Pancreas (tissue), 10 donors: ENCODE measurements at regions not wholly inside any gene's neighbourhood (a gene's known extent, or its start where the extent isn't known, plus 50 kb on each side); places are given as distances from the start of the nearest gene placed in this dataset.

Source experiments
- ATAC-seq, 4 donors: fragments of 200-7000 bp; cut with Tn5 transposase; one replicate each; pipeline versions ENCODE4 v1.8.0 to v1.9.1; 2020; ENCODE audit warnings: mild to moderate bottlenecking in 4 of 4, moderate library complexity in 4 of 4
- DNase-seq, 6 donors: peaks; one replicate each; pipeline ENCODE4 v3.0.0-alpha.2; 2020
- FAIRE-seq: peaks from 2 replicates; lab custom pipeline; 2012; peaks lifted over from hg19 to GRCh38; lab: Jason Lieb, UNC
- H3K27ac ChIP-seq, 4 donors: fragments of 200-600 bp; sonication (generic); 1 replicate in 3 of 4; 2 replicates in 1 of 4; pipeline versions ENCODE4 v1.5.0 to v1.8.0; 2020
- H3K27me3 ChIP-seq, 4 donors: fragments of 200-600 bp; one replicate each; pipeline ENCODE4 v1.8.0; 2021
- H3K36me3 ChIP-seq, 3 donors: fragments of 200-600 bp; sonication (generic) in 1 of 3; one replicate each; pipeline versions ENCODE4 v1.5.0 to v1.8.0; 2020 to 2021
- H3K4me1 ChIP-seq, 3 donors: fragments of 200-600 bp; one replicate each; pipeline ENCODE4 v1.8.0; 2021
- H3K4me3 ChIP-seq, 4 donors: fragments of 200-600 bp; sonication (generic) in 2 of 4; one replicate each; pipeline versions ENCODE4 v1.5.0 to v1.8.0; 2020 to 2021
- H3K9me3 ChIP-seq, 4 donors: fragments of 200-600 bp; one replicate each; pipeline ENCODE4 v1.8.0; 2021
- CTCF ChIP-seq, 4 donors: fragments of 200-600 bp; sonication (generic) in 3 of 4; IDR thresholded peaks; one replicate each; pipeline versions ENCODE4 v1.5.0 to v1.8.0; 2021; ENCODE audit warnings: antibody characterized with exemption in 4 of 4
- WGBS, 2 donors: extraction: QIAGEN DNeasy Blood & Tissue Kit; methylation state at CpG; one replicate each; pipeline ENCODE4 v1.1.7; 2013; 5-methylcytosine and 5-hydroxymethylcytosine counted together
- intact Hi-C, 3 donors: fragments of 100-400 bp; cut with DNase I; formaldehyde crosslinking; loops; one replicate each; pipeline versions ENCODE4 v1.11.1 to v1.14.2; 2022
- donor health status: healthy with polysubstance abuse.
- donor health status: DM: no; HTN: no; CAD: no; lungs with moderate emphysema.
- donor health status: DM: no; HTN: no; CAD: no.
- donor health status: control.
- donor health status: control.
- donor health status: Bipolar disorder and iron deficiency.
- donor health status: DM: yes; HTN: yes; CAD: no.
- donor health status: DM: no; HTN: no; CAD: no.
- donor health status: DM: no; HTN: no; CAD: no.
- donor health status: DM: yes; HTN: yes; CAD: no.

- Histone ChIP-seq H3K27me3 (no peaks in the 10 kb centered on the region), H3K27ac (peak overlapping the region in 2 of 4 donors; percentile 76 to 80), H3K9me3 (no peaks in the 10 kb centered on the region), H3K4me1 (peaks cover 0 to 6% (median 2%) of the 10 kb centered on the region in 3 donors), H3K4me3 (peak overlapping the region in 2 of 4 donors; percentile 22 to 35), H3K36me3 (no peaks in the 10 kb centered on the region)
- TF ChIP-seq CTCF (IDR thresholded peaks at IDR 0.05), result no peak
- no peak for FAIRE-seq
- ATAC-seq, result peak; percentile 77 to 94 (median 92)
- DNase-seq, result peak in 3 of 6 donors; percentile 48 to 63 (median 50)
- 42 to 45% methylated on average over 2 of the region's 2 CpGs for WGBS, 2 donors
- intact Hi-C loops, result no loop called here
Measured at GRCh38 chr1:59020151-59020997, 236.5 kb upstream of the JUN start.

- DNase-seq, result no peak
- H3K27me3 ChIP-seq, result no peaks in the 10 kb centered on the region
- no peak for ATAC-seq
- H3K4me1 ChIP-seq, result peaks cover 0 to 10% (median 4%) of the 10 kb centered on the region in 3 donors
- no peak overlapping the region for H3K27ac ChIP-seq
- H3K36me3 ChIP-seq, result no peaks in the 10 kb centered on the region
- FAIRE-seq, result no peak
- H3K4me3 ChIP-seq, result no peak overlapping the region
- intact Hi-C loops, result no loop called here
- TF ChIP-seq CTCF (IDR thresholded peaks at IDR 0.05), result no peak
- no peaks in the 10 kb centered on the region for H3K9me3 ChIP-seq
- WGBS, 2 donors, result 93% methylated on average over 3 of the region's 3 CpGs
Measured at GRCh38 chr1:59022199-59022598, 238.4 kb upstream of the JUN start.

- TF ChIP-seq CTCF (IDR thresholded peaks at IDR 0.05), result no peak
- no peaks in the 10 kb centered on the region for H3K27me3 ChIP-seq
- ATAC-seq (no peak), FAIRE-seq (no peak), DNase-seq (no peak)
- 97 to 99% methylated on average over 3 of the region's 3 CpGs for WGBS, 2 donors
- peaks cover 0 to 10% (median 4%) of the 10 kb centered on the region in 3 donors for H3K4me1 ChIP-seq
- H3K27ac ChIP-seq, result no peak overlapping the region
- no peaks in the 10 kb centered on the region for H3K36me3 ChIP-seq
- intact Hi-C loops, result no loop called here
- no peaks in the 10 kb centered on the region for H3K9me3 ChIP-seq
- H3K4me3 ChIP-seq, result no peak overlapping the region
Measured at GRCh38 chr1:59022799-59023198, 239.0 kb upstream of the JUN start.

GRCh38 chr1:59025201-59025600 is 241.4 kb upstream of the JUN start:
- H3K36me3 ChIP-seq, result no peaks in the 10 kb centered on the region
- no peak for TF ChIP-seq CTCF (IDR thresholded peaks at IDR 0.05)
- H3K4me3 ChIP-seq, result no peak overlapping the region
- peaks cover 0 to 4% (median 4%) of the 10 kb centered on the region in 3 donors for H3K4me1 ChIP-seq
- DNase-seq, result no peak
- no peaks in the 10 kb centered on the region for H3K27me3 ChIP-seq
- no peak overlapping the region for H3K27ac ChIP-seq
- H3K9me3 ChIP-seq, result no peaks in the 10 kb centered on the region
- 80 to 86% methylated on average over 2 of the region's 2 CpGs for WGBS, 2 donors
- FAIRE-seq, result no peak
- ATAC-seq, result no peak
- intact Hi-C loops, result no loop called here

- H3K9me3 ChIP-seq, result no peaks in the 10 kb centered on the region
- intact Hi-C loops, result no loop called here
- no peaks in the 10 kb centered on the region for H3K27me3 ChIP-seq
- no peak overlapping the region for H3K27ac ChIP-seq
- FAIRE-seq (no peak), ATAC-seq (peak in 3 of 4 donors; percentile 13 to 40 (median 17)), DNase-seq (no peak)
- no peaks in the 10 kb centered on the region for H3K36me3 ChIP-seq
- WGBS, 2 donors, result 71 to 77% methylated on average over 4 of the region's 4 CpGs
- H3K4me1 ChIP-seq, result peaks cover 0 to 4% (median 4%) of the 10 kb centered on the region in 3 donors
- H3K4me3 ChIP-seq, result no peak overlapping the region
- no peak for TF ChIP-seq CTCF (IDR thresholded peaks at IDR 0.05)
Measured at GRCh38 chr1:59025898-59026426, 242.1 kb upstream of the JUN start.
